ENCODE measurements at regions not wholly inside any gene's neighbourhood (a gene's known extent, or its start where the extent isn't known, plus 50 kb on each side); places are given as distances from the start of the nearest gene placed in this dataset.
A peak's percentile ranks its signal among the peaks of the same experiment; 100 is the strongest.
"Not testable (repeated sequence)": the region's sequence is repeated elsewhere in the genome, so short reads cannot be mapped to it uniquely, and the experiment has no call there.

DNA sequence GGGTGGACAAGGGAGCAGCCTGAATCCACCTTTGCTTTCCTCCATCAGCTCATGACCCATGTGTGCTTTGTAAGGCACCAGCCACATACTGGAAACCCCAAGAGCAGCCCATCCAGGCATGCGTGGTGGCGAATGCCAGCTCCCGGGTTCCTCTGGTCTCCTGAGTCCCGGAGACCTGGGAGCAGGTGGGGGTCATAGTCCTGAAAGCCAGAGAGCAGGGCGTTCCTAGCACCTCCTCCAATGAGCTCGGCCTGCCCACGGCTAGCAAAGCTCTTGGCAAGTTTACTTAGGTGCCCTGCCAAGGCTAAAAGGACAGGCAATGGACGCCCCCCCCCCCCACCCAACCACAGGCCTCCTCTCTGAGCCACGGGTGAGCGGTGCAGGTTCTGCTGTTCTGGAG lies 3960.2 kb upstream of the TPTE start:
- not testable (repeated sequence) for DNase-seq

- DNase-seq = not testable (repeated sequence)
These were observed 3959.8 kb upstream of the TPTE start for GRCh38 chr21:6561578-6561977.

DNA sequence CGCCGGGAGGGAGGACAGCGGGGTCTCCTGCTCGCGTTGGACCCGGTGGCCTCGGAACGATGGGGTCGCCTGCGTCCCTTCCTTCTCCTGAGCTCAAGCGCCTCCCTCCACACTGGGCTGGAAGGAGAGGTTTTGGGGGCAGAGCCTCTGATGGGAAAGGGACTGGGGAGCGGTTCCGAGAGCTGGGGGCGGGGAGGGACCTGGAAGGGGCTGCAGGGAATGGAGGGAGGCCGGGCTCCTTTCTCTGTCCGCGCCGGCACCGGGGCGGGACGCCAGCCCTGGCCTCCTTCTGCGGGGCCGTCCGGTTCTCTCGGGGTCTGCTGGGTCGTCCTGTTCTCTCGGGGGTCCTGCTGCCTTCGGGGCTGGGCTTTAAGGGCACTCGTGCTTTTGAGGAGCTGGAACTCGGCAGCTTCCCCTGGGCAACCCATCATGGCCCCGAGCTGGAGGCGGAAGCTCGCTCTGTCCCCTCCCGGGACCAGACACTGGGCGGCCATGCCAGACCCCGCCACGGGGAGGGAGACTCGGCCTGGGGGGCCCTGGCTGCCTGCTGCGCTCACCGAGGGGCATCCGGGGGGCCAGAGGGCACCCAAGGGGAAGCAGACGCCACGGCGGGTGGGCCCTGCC lies 3956.7 kb upstream of the TPTE start:
- DNase-seq = not testable (repeated sequence)

GRCh38 chr21:6565190-6566094 lies 3955.9 kb upstream of the TPTE start:
- DNase-seq = peak; percentile 23

DNA sequence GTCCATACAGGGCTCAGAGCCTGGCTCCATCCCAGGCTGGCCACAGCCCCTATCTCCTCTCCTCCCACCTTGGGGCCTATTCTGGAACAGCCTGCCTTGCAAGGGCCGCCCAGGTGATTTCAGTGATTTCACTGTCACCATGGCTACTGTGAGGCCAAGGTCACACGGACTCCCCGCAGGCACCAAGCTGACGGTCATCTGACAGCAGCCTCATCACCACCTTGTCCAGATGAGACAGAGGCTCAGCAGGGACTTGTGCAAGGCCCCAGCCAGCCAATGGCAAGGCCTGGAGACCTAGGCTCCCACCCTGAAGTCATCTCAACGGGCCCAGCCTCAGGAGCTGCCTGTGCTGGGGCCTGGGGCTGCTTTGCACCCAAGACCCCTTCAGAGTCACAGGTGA lies 3953.8 kb upstream of the TPTE start:
- not testable (repeated sequence) for DNase-seq

DNA sequence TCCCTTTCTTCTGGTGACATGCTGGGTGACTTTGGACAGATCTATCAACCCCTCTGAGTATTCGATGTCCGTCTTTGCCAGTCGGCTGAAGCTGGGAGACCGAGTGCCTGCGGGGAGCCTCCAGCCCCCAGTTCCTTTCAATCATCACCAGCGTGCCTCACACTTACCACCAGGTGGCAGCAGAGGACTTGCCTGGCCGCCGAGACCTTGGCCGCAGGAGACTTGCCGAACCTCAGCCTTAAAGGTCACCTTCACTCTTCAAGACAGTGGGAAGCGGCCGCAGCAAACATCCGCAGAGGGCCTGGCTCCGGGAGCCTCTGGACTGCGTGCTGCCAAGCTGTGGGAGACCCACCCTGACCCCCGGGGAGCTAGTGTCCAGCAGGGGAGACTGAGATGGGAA lies 3952.2 kb upstream of the TPTE start:
- DNase-seq = not testable (repeated sequence)

DNA sequence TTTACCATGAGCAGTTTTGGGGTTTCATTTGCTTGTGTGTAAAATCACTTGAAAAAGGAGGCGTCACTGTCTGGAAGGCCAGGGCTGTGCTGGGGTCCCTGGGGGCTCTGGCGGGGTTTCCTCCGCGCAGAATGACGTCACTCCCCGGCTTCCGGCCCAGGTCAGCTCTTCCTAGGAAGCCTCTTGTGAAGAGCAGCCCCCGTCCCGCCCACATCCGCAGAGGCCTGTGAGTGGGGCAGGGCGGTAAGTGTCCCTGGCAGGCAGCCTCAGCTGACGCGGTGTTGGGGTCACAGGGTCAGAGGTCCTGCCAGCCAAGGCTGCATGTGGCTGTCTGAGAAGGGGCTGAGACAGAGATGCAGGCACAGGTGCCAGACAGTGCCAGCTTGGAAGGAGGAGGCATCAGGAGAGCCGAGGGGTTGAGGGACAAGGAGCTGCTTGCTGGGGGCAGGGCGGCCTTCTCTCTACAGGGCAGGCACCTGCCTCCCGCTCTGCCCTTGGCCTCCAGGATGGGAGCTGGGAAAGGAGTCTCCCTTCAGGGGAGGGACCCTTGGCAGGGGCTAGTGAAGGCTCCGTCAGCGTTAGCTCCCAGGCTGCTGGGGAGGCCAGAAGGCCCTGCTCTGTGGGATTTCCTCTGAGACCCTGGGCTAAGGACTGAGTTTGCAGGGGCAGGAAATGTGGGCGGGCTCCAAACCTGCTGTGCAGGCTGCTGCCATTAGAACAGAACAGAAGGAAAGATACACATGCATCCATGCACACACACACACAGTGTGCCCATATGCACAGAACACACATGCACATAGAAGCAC lies 3951.6 kb upstream of the TPTE start:
- not testable (repeated sequence) for DNase-seq

- DNase-seq = not testable (repeated sequence)
These were observed 3950.5 kb upstream of the TPTE start for GRCh38 chr21:6570700-6571368.

GRCh38 chr21:6573576-6573975 lies 3947.8 kb upstream of the TPTE start:
- DNase-seq = not testable (repeated sequence)

DNA sequence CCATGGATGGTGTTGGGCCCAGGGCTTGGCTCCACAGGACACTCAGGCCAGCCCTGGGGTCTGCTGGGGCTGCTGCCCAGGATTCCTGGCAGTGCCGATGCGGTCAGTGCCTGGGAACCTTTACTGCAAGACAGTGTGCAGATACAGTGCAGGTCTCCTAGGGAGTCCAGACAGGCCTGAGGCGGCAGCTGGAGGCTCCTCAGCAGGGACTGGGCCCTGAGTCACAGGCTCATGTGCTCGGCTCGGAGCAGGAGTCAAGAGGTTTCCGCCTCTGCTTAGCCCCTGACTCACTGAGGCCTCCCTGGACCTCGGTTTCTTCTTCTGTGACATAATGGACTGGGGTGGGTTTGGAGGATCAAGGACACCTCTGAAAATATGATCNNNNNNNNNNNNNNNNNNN lies 3941.6 kb upstream of the TPTE start:
- not testable (repeated sequence) for DNase-seq
